ENCODE measurements at regions not wholly inside any gene's neighbourhood (a gene's known extent, or its start where the extent isn't known, plus 50 kb on each side); places are given as distances from the start of the nearest gene placed in this dataset.
"Not testable (repeated sequence)": the region's sequence is repeated elsewhere in the genome, so short reads cannot be mapped to it uniquely, and the experiment has no call there.

DNA sequence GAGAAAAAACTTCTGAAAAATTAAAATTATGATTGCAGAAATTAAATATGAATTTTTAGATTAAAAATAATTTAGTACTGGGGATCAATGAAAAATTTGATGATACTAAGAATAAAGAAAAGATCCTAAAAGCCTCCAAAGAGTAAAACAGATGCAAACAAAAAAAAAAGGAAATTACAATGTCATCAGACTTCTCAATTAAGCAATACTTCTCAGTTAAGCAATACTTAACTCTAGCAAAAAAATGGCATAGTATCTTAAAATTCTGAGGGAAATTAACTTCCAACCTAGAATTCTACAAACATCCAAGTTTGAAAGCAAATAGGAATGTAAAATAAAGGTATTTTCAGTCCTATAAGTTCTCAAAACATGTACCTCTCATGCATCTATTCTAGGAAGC, 141.2 kb upstream of the INTU start:
- CTCF ChIA-PET = no interaction called here
- Histone ChIP-seq H3K27me3 (replicated peaks in 1 of 4; ENCODE audit: control extremely low read depth in 1 of 4, control insufficient read depth in 3 of 4, insufficient read depth in 4 of 4, low read length in 3 of 4) (no peaks in the 10 kb centered on the region), H3K9me3 (ENCODE audit: control extremely low read depth in 1 of 3, control insufficient read depth in 2 of 3, insufficient read depth in 1 of 3, low read length in 2 of 3) (no peaks in the 10 kb centered on the region), H3K4me3 (ENCODE audit: control extremely low read depth in 1 of 5, extremely low read depth in 1 of 5, insufficient read depth in 1 of 5, low read depth in 2 of 5, low read length in 4 of 5) (no peak overlapping the region), H4K20me1 (ENCODE audit: control insufficient read depth, insufficient read depth, low read length, poor library complexity, severe bottlenecking) (no peaks in the 10 kb centered on the region), H3K27ac (ENCODE audit: low read length in 2 of 2) (no peak overlapping the region), H3K4me1 (ENCODE audit: control insufficient read depth in 2 of 2, insufficient read depth in 2 of 2, low read length in 2 of 2) (no peaks in the 10 kb centered on the region), H3K4me2 (replicated peaks; ENCODE audit: low read depth, low read length, poor library complexity, severe bottlenecking) (no peak overlapping the region), H3K36me3 (replicated peaks in 1 of 2; ENCODE audit: control extremely low read depth in 1 of 2, control insufficient read depth in 1 of 2, extremely low read depth in 1 of 2, insufficient read depth in 2 of 2, low read length in 1 of 2) (no peaks in the 10 kb centered on the region), H3K9ac (ENCODE audit: low read length) (no peak overlapping the region), H2AFZ (ENCODE audit: insufficient read depth, low read depth, low read length, poor library complexity, severe bottlenecking) (no peak overlapping the region), H3K79me2 (ENCODE audit: control insufficient read depth, insufficient read depth, low read length) (no peaks in the 10 kb centered on the region)
- TF ChIP-seq CTCF (IDR thresholded peaks at IDR 0.05) (no peak), EZH2 (IDR thresholded peaks at IDR 0.05; ENCODE audit: borderline replicate concordance, insufficient read depth, low read depth, low read length, poor library complexity, severe bottlenecking) (no peak)
- POLR2A ChIA-PET = no interaction called here
- no peaks in the 10 kb centered on the region for H3K27me3 Mint-ChIP-seq
- H3K4me1 Mint-ChIP-seq = no peaks in the 10 kb centered on the region
- H3K4me3 Mint-ChIP-seq = no peak overlapping the region
- H3K27ac Mint-ChIP-seq = no peak overlapping the region
- intact Hi-C loops (cut with micrococcal nuclease) = no loop called here
- DNase-seq (no peak), ATAC-seq (ENCODE audit: low read depth) (no peak)
- H3K9me3 Mint-ChIP-seq (ENCODE audit: insufficient read depth) = no peaks in the 10 kb centered on the region

DNA sequence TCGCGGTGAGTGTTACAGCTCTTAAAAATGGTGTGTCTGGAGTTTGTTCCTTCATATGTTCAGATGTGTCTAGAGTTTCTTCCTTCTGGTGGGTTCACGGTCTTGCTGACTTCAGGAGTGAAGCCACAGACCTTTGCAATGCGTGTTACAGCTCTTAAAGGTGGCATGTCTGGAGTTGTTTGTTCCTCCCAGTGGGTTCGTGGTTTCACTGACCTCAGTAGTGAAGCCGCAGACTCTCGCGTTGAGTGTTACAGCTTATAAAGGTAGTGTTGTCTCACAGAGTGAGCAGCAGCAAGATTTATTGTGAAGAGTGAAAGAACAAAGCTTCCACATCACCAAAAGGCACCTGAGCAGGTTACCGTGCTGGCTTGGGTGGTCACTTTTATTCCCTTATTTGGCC, 135.9 kb upstream of the INTU start:
- H3K4me2 ChIP-seq (replicated peaks; ENCODE audit: low read depth, low read length, poor library complexity, severe bottlenecking); CTCF ChIA-PET; H3K27ac ChIP-seq (ENCODE audit: low read length in 2 of 2); H3K27ac Mint-ChIP-seq; H3K36me3 ChIP-seq (replicated peaks in 1 of 2; ENCODE audit: control extremely low read depth in 1 of 2, control insufficient read depth in 1 of 2, extremely low read depth in 1 of 2, insufficient read depth in 2 of 2, low read length in 1 of 2); H3K4me3 Mint-ChIP-seq; POLR2A ChIA-PET; DNase-seq; H3K4me1 ChIP-seq (ENCODE audit: control insufficient read depth in 2 of 2, insufficient read depth in 2 of 2, low read length in 2 of 2); intact Hi-C loops (cut with micrococcal nuclease); H3K4me3 ChIP-seq (ENCODE audit: control extremely low read depth in 1 of 5, extremely low read depth in 1 of 5, insufficient read depth in 1 of 5, low read depth in 2 of 5, low read length in 4 of 5); H3K4me1 Mint-ChIP-seq; H4K20me1 ChIP-seq (ENCODE audit: control insufficient read depth, insufficient read depth, low read length, poor library complexity, severe bottlenecking); H3K9me3 Mint-ChIP-seq (ENCODE audit: insufficient read depth); H2AFZ ChIP-seq (ENCODE audit: insufficient read depth, low read depth, low read length, poor library complexity, severe bottlenecking); H3K27me3 Mint-ChIP-seq; H3K9ac ChIP-seq (ENCODE audit: low read length); ATAC-seq (ENCODE audit: low read depth); H3K79me2 ChIP-seq (ENCODE audit: control insufficient read depth, insufficient read depth, low read length); H3K27me3 ChIP-seq (replicated peaks in 1 of 4; ENCODE audit: control extremely low read depth in 1 of 4, control insufficient read depth in 3 of 4, insufficient read depth in 4 of 4, low read length in 3 of 4); H3K9me3 ChIP-seq (ENCODE audit: control extremely low read depth in 1 of 3, control insufficient read depth in 2 of 3, insufficient read depth in 1 of 3, low read length in 2 of 3): not testable (repeated sequence)
- WGBS (ENCODE audit: insufficient coverage) = 70% methylated on average over 5 of the region's 9 CpGs

All from B cell (primary cell).